Activated naive CD8-positive, alpha-beta T cell treated with anti-CD3 and anti-CD28 coated beads for 36 hours (primary cell): ENCODE measurements at regions not wholly inside any gene's neighbourhood (a gene's known extent, or its start where the extent isn't known, plus 50 kb on each side); places are given as distances from the start of the nearest gene placed in this dataset.
A peak's percentile ranks its signal among the peaks of the same experiment; 100 is the strongest.

Source experiments
- DNase-seq: peaks from one replicate; pipeline ENCODE4 v3.0.0; 2021
- H3K27ac Mint-ChIP-seq: one replicate; pipeline ENCODE4 v1.8.0; 2022; ENCODE audit warnings: mild to moderate bottlenecking, moderate library complexity, mixed read lengths
- H3K27me3 Mint-ChIP-seq: one replicate; pipeline ENCODE4 v1.8.0; 2022; ENCODE audit warnings: mild to moderate bottlenecking, mixed read lengths
- H3K36me3 Mint-ChIP-seq: one replicate; pipeline ENCODE4 v1.8.0; 2021; ENCODE audit warnings: mild to moderate bottlenecking, mixed read lengths
- H3K4me1 Mint-ChIP-seq: one replicate; pipeline ENCODE4 v1.8.0; 2021; ENCODE audit warnings: mixed read lengths
- H3K4me3 Mint-ChIP-seq: one replicate; pipeline ENCODE4 v1.8.0; 2022; ENCODE audit warnings: mild to moderate bottlenecking, moderate library complexity, mixed read lengths
- H3K9me3 Mint-ChIP-seq: one replicate; pipeline ENCODE4 v1.8.0; 2022; ENCODE audit warnings: mixed read lengths

DNA sequence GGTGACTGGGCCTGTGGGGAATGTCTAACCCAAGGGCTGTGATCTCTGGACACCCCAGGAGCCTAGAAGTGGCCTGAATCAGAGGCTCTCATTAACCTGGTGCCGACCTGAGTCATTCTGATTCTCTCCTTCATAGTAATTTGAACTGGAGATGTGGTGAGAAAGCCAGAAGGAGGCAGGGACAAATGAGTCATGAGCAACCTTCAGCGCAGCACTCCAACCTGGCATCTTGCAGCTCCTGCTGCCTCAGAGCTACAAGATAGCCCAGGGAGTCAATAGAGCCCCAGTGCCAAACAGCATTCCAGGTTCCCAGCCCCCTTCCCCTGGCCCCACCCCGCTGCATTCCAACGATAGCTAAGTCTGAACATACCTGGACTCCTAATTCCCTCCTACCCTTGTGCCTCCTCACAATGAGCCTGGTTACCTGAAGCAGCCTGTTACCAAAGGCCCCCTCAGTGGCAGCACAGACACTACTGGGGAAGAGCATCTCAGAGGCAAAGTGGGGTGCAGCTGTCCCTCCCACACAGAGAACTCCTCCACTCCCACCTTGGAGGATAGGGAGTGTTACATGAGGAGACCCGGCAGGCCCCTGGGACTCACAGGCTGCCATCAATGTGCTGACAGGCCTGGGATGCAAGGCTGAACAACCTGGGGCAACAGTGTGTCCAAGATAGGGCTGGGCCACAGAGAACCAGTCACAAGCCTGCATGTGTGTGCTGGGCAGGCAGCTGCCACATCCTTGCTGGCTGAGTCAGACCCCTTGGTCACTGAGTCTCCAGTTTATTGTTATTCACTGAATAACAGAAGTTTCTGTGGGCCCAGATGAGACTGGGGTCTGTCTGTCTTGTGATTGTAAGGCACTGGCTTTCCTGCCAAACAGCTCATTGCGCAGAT lies 76.8 kb upstream of the LEP start:
- H3K27ac Mint-ChIP-seq = no peak overlapping the region
- peaks cover 12% of the 10 kb centered on the region for H3K4me1 Mint-ChIP-seq
- H3K27me3 Mint-ChIP-seq = peaks cover 72% of the 10 kb centered on the region
- H3K9me3 Mint-ChIP-seq = no peaks in the 10 kb centered on the region
- H3K4me3 Mint-ChIP-seq = no peak overlapping the region
- peak; percentile 6 for DNase-seq
- no peaks in the 10 kb centered on the region for H3K36me3 Mint-ChIP-seq

- DNase-seq = no peak
- Mint-ChIP-seq H3K9me3 (no peaks in the 10 kb centered on the region), H3K27ac (no peak overlapping the region), H3K27me3 (peaks cover 80% of the 10 kb centered on the region), H3K4me3 (no peak overlapping the region), H3K36me3 (no peaks in the 10 kb centered on the region), H3K4me1 (peaks cover 12% of the 10 kb centered on the region)
These were observed 76.0 kb upstream of the LEP start for GRCh38 chr7:128164955-128165670.

GRCh38 chr7:128165927-128166420 lies 75.1 kb upstream of the LEP start:
- Mint-ChIP-seq H3K4me3 (no peak overlapping the region), H3K27ac (no peak overlapping the region), H3K9me3 (no peaks in the 10 kb centered on the region), H3K4me1 (peaks cover 12% of the 10 kb centered on the region), H3K36me3 (no peaks in the 10 kb centered on the region), H3K27me3 (peaks cover 84% of the 10 kb centered on the region)
- no peak for DNase-seq

GRCh38 chr7:128166603-128167041 lies 74.5 kb upstream of the LEP start:
- no peak overlapping the region for H3K27ac Mint-ChIP-seq
- peaks cover 12% of the 10 kb centered on the region for H3K4me1 Mint-ChIP-seq
- H3K27me3 Mint-ChIP-seq = peaks cover 86% of the 10 kb centered on the region

DNA sequence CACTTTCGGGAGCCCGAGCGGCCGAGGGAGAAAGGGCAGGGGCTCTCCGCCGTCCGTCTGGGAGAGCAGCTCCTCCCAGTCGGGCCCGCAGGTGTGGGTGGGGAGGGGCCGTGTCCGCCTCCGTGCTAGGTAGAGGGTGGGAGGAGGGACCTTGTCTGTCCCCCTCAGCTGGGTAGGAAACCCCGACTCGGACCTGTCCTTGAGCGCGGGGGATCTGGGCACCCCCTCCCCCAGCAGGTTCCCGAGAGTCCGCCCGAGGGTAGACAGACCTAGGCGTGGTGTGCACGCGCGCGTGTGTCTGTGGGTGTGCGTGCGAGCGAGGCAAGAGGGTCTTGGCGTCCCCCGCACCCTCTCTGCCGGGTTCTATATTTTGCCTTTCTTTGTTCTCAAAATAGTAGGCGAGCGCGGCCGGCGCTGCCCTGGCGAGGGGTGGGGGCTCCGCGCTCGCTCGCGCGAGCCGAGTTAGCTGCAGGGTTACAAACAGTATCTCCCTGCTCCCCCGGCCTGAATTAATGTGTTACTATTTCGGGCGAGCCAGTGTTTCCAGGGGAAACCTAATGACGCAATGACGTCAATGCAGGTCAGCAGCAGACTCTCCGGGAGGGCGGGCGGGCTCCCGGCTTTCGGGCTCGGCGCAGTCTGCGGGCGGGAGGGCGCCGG lies 73.9 kb upstream of the LEP start:
- peak; percentile 33 for DNase-seq
- H3K4me3 Mint-ChIP-seq = peak overlapping the region; percentile 67
- no peaks in the 10 kb centered on the region for H3K36me3 Mint-ChIP-seq
- peaks cover 82% of the 10 kb centered on the region for H3K27me3 Mint-ChIP-seq
- H3K27ac Mint-ChIP-seq = no peak overlapping the region
- H3K9me3 Mint-ChIP-seq = no peaks in the 10 kb centered on the region
- peaks cover 12% of the 10 kb centered on the region for H3K4me1 Mint-ChIP-seq

More at GRCh38 chr7:128166603-128167041, 74.5 kb upstream of the LEP start:
- DNase-seq = peak; percentile 22
- Mint-ChIP-seq H3K36me3 (no peaks in the 10 kb centered on the region), H3K4me3 (peak overlapping the region; percentile 67), H3K9me3 (no peaks in the 10 kb centered on the region)

DNA sequence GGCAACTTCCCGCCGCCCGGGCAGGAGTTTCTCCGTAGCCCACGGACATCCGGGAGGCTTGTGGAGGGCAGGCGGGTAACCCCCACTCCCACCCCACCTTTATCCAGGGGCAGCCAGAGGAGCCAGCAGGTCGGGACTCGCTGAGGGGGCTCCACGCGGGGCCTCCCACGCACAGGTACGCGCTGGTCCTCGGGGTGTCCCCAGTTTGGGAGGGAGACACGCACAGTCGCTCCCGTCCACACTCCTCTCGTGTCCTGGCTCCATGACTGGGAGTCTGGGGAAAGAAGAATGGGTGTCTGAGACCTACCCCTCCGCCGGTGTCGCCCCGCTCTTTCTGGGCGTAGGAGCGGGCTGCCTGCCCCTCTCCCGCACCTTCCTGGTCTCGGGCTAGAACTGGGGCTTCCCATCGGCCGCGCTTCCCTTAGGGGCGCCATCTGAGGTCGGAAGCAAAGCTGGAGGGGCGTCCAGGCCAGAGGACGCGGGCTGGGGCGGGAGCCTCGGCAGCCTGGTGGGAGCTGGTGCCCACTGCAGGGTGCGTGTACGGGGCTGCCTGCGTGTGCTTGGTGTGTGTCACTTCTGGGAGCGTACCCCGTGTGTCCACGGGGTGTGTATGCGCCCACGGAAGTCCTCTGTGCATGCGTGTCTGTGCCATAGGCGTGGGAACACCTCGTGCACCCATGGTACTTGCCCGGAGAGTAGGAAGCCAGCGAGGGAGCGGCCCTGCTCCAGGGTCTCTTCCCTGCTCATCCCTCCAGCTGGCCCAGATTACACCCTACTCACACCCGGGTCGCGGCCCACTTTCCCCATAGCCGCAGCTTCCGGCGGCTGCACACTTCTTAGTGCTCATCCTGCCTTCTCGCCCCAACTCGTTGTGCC lies 73.0 kb upstream of the LEP start:
- Mint-ChIP-seq H3K9me3 (no peaks in the 10 kb centered on the region), H3K4me1 (peaks cover 14% of the 10 kb centered on the region), H3K27me3 (peaks cover 73% of the 10 kb centered on the region), H3K36me3 (no peaks in the 10 kb centered on the region), H3K4me3 (peak overlapping the region; percentile 32), H3K27ac (no peak overlapping the region)
- no peak for DNase-seq

DNA sequence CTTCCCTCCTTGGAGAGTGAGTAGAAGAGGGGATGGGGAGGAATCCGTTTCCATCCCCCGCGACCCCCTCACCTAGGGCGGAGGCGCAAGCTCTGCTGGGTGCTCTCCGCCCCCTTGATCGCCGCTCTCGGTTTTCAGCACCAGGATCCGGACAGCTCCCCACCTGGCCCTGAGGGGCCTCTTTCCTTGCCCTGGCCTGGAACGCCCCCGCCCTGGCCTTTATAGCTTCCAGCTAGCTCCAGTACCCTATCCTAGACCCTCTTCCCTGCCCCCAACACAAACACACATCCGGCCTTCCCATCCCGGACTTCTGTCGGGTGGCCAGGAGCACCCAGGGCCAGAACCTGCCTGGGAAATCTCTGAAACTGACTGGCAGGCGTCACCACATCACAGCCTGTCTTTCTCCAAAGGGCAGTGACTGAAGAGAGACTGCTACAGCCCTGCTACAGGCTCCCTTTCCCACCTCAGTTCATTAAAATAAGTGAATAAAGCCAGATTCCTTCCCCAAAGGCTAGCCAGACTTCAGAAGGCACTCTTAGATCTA lies 72.3 kb upstream of the LEP start:
- peaks cover 14% of the 10 kb centered on the region for H3K4me1 Mint-ChIP-seq
- no peaks in the 10 kb centered on the region for H3K9me3 Mint-ChIP-seq
- DNase-seq = peak; percentile 25
- H3K4me3 Mint-ChIP-seq = no peak overlapping the region
- H3K36me3 Mint-ChIP-seq = no peaks in the 10 kb centered on the region
- no peak overlapping the region for H3K27ac Mint-ChIP-seq
- H3K27me3 Mint-ChIP-seq = peaks cover 66% of the 10 kb centered on the region

GRCh38 chr7:128170461-128170860 lies 70.6 kb upstream of the LEP start:
- Mint-ChIP-seq H3K4me3 (no peak overlapping the region), H3K4me1 (peaks cover 14% of the 10 kb centered on the region), H3K36me3 (no peaks in the 10 kb centered on the region), H3K27ac (no peak overlapping the region), H3K9me3 (no peaks in the 10 kb centered on the region), H3K27me3 (peaks cover 50% of the 10 kb centered on the region)
- DNase-seq = no peak

DNA sequence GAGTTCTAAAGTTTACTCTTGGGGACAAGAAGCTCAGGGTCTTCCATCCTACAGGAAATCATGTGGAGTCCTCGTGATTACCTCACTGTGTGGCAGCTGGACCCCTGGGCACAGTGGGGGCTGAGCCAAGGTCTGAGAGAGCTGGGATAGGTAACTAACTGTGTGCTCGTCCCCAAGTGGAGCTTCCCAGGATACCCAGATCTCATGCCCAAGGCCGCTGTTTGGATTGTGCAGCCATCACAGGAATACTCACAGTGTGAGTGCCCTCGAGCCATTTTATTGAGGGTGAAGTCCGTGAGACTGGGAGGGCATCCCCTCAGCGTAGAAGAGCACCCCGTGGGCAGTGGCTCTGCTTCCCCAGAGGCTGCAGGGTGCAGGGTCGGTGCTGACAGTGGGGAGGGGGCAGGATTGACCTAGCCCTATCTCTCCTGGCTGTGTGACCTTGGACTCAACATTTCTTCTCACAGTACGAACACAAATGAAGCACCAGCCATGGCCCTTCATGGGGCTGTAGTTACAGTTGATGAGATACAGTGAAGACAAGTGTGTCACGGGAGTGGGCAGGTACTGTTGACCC lies 69.6 kb upstream of the LEP start:
- Mint-ChIP-seq H3K9me3 (no peaks in the 10 kb centered on the region), H3K27ac (no peak overlapping the region), H3K36me3 (no peaks in the 10 kb centered on the region), H3K4me1 (peaks cover 10% of the 10 kb centered on the region), H3K27me3 (peaks cover 41% of the 10 kb centered on the region), H3K4me3 (no peak overlapping the region)
- DNase-seq = no peak

DNA sequence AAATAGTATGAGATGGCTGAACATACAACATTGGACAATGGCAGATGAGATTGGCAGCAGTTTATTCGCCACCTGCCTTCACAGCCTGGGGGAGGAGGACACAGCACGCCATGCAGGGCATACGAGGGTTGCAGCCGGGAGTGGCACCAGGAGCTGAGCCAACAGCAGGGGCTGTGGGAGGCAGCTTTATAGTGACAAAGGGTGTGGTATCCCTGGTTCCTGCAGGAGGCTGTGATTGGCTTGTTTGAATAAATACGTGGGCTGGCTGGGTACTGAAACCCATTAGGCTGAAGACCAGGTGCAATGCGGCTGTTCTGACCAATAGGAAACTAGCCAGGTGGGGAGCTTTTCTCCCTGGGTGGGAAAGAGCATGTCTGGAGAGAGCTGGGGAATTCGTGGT lies 68.9 kb upstream of the LEP start:
- H3K36me3 Mint-ChIP-seq = no peaks in the 10 kb centered on the region
- H3K27ac Mint-ChIP-seq = no peak overlapping the region
- H3K27me3 Mint-ChIP-seq = peaks cover 43% of the 10 kb centered on the region

GRCh38 chr7:128172963-128173362 lies 68.1 kb upstream of the LEP start:
- Mint-ChIP-seq H3K27me3 (peaks cover 44% of the 10 kb centered on the region), H3K4me1 (peaks cover 10% of the 10 kb centered on the region), H3K9me3 (no peaks in the 10 kb centered on the region), H3K36me3 (no peaks in the 10 kb centered on the region), H3K27ac (no peak overlapping the region), H3K4me3 (no peak overlapping the region)
- no peak for DNase-seq

More for the DNA sequence above, 68.9 kb upstream of the LEP start:
- no peaks in the 10 kb centered on the region for H3K9me3 Mint-ChIP-seq
- no peak overlapping the region for H3K4me3 Mint-ChIP-seq
- DNase-seq = no peak
- H3K4me1 Mint-ChIP-seq = peaks cover 10% of the 10 kb centered on the region

- peaks cover 2% of the 10 kb centered on the region for H3K4me1 Mint-ChIP-seq
- no peak overlapping the region for H3K4me3 Mint-ChIP-seq
- no peaks in the 10 kb centered on the region for H3K36me3 Mint-ChIP-seq
- no peaks in the 10 kb centered on the region for H3K9me3 Mint-ChIP-seq
- no peak for DNase-seq
- no peak overlapping the region for H3K27ac Mint-ChIP-seq
- H3K27me3 Mint-ChIP-seq = peaks cover 34% of the 10 kb centered on the region
These were observed 66.7 kb upstream of the LEP start for GRCh38 chr7:128174386-128174785.

DNA sequence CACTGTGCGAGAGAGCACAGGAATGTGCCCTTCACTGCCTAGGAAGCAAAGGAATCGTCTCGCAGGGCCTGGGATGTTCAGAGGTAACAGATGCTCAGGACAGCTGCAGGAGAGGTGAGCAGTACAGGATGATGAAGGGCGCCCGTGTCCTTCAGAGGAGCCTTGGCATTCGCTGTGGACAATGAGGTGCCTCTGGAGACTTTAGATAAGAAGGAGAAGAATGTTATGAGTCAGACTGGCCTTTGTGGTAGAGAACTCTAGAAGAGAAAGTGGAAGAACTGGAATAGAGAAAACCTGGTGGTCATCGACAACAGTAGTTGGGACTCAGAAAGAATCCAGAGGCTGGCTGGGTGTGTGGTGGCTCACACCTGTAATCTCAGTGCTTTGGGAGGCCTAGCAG lies 64.4 kb upstream of the LEP start:
- Mint-ChIP-seq H3K9me3 (no peaks in the 10 kb centered on the region), H3K36me3 (no peaks in the 10 kb centered on the region), H3K27me3 (peaks cover 21% of the 10 kb centered on the region), H3K27ac (no peak overlapping the region), H3K4me3 (no peak overlapping the region), H3K4me1 (peaks cover 2% of the 10 kb centered on the region)
- no peak for DNase-seq
